ENCODE measurements at regions not wholly inside any gene's neighbourhood (a gene's known extent, or its start where the extent isn't known, plus 50 kb on each side); places are given as distances from the start of the nearest gene placed in this dataset.

GRCh38 chr10:123942114-123942861 is 50.7 kb upstream of the CPXM2 start:
- whole genome bisulfite sequencing (ENCODE audit: extremely low coverage, insufficient read length, low lambda C conversion rate) = no CpG with 5 or more reads among the region's 11 CpGs
- Histone ChIP-seq H3K18ac (ENCODE audit: insufficient read length, low read depth, low read length) (no peak overlapping the region), H3T11ph (ENCODE audit: low read length) (no peak overlapping the region), H3K56ac (ENCODE audit: insufficient read length, low read depth, low read length) (no peak overlapping the region), H4K91ac (ENCODE audit: insufficient read length, low read depth, low read length) (no peak overlapping the region), H3K4me1 (ENCODE audit: insufficient read depth, low read length) (no peaks in the 10 kb centered on the region; the same call in 1 of the 2 replicates), H3K4me2 (ENCODE audit: insufficient read depth, insufficient read length, low read length) (no peak overlapping the region), H2BK12ac (ENCODE audit: insufficient read length, low read depth, low read length) (no peak overlapping the region), H3K27me3 (ENCODE audit: insufficient read depth, low read length) (no peaks in the 10 kb centered on the region), H2AFZ (ENCODE audit: low read length) (no peak overlapping the region), H2BK15ac (ENCODE audit: low read depth, low read length) (no peak overlapping the region), H4K8ac (replicated peaks; ENCODE audit: insufficient read length, low read depth, low read length) (no peak overlapping the region), H3K27ac (ENCODE audit: insufficient read length, low read depth, low read length) (no peak overlapping the region), H2BK20ac (ENCODE audit: low read depth, low read length, poor library complexity, severe bottlenecking) (no peak overlapping the region), H2BK5ac (ENCODE audit: insufficient read length, low read length) (no peak overlapping the region), H3K23me2 (ENCODE audit: insufficient read length, low read depth, low read length, poor library complexity, severe bottlenecking) (no peaks in the 10 kb centered on the region), H3K4ac (ENCODE audit: low read depth, low read length) (no peak overlapping the region), H3K9ac (ENCODE audit: extremely low read depth, insufficient read length, low read length) (no peak overlapping the region), H4K5ac (ENCODE audit: insufficient read length, low read depth, low read length) (no peak overlapping the region), H2BK120ac (ENCODE audit: low read depth, low read length, poor library complexity, severe bottlenecking) (no peak overlapping the region), H3K79me1 (ENCODE audit: insufficient read depth, low read depth, low read length, poor library complexity, severe bottlenecking) (no peaks in the 10 kb centered on the region), H4K20me1 (ENCODE audit: control insufficient read depth, insufficient read depth, insufficient read length) (no peaks in the 10 kb centered on the region), H3K9me3 (ENCODE audit: control insufficient read depth, low read depth, low read length) (no peaks in the 10 kb centered on the region), H3K79me2 (ENCODE audit: insufficient read depth, low read length) (no peaks in the 10 kb centered on the region), H3K23ac (ENCODE audit: insufficient read length, low read depth, low read length) (no peak overlapping the region), H3K14ac (ENCODE audit: insufficient read depth, low read length) (no peak overlapping the region), H2AK5ac (ENCODE audit: insufficient read length, low read length) (no peak overlapping the region)
- no peak for TF ChIP-seq CTCF (conservative IDR thresholded peaks at IDR 0.05)
- Mint-ChIP-seq H3K9me3 (no peaks in the 10 kb centered on the region; a peak in 1 of 5 replicates), H3K27me3 (ENCODE audit: low read depth) (no peaks in the 10 kb centered on the region; the same call in none of the 2 replicates), H3K4me1 (peaks cover 21 to 30% of the 10 kb centered on the region in 2 experiments), H3K27ac (no peak overlapping the region), H3K4me3 (no peak overlapping the region), H3K36me3 (ENCODE audit: insufficient read depth in 1 of 3, low read depth in 3 of 3) (peaks cover 0 to 4% (median 0%) of the 10 kb centered on the region in 3 experiments; a peak in 2 of 7 replicates)
- DNase-seq = peak; percentile 12

Measured in H9 (cell line).